Ovary (tissue), 3 donors: ENCODE measurements at regions not wholly inside any gene's neighbourhood (a gene's known extent, or its start where the extent isn't known, plus 50 kb on each side); places are given as distances from the start of the nearest gene placed in this dataset.

Source experiments
- EP300 ChIP-seq: sonication (generic); formaldehyde crosslinking; IDR thresholded peaks from one replicate; pipeline ENCODE4 v1.6.1; 2017; ENCODE audit warnings: antibody characterized with exemption
- POLR2A ChIP-seq: fragments of 450-650 bp; IDR thresholded peaks from one replicate; pipeline ENCODE4 v1.6.1; 2017; ENCODE audit warnings: antibody characterized with exemption, mild to moderate bottlenecking, moderate library complexity
- TF ChIP-seq, protein P1 (sequence below), 3 donors: fragments of 450-650 bp in 2 of 3; fragments of 200-600 bp in 1 of 3; IDR thresholded peaks; one replicate each; pipeline versions ENCODE4 v1.5.1 to v1.8.0; 2016 to 2022; ENCODE audit warnings: antibody characterized with exemption in 3 of 3, mild to moderate bottlenecking in 1 of 3
- donor health status: DM: no; HTN: no; CAD: no.

GRCh38 chr14:106841701-106842100 lies 1315.3 kb downstream of the TMEM121 start:
- TF ChIP-seq, protein P1, sequence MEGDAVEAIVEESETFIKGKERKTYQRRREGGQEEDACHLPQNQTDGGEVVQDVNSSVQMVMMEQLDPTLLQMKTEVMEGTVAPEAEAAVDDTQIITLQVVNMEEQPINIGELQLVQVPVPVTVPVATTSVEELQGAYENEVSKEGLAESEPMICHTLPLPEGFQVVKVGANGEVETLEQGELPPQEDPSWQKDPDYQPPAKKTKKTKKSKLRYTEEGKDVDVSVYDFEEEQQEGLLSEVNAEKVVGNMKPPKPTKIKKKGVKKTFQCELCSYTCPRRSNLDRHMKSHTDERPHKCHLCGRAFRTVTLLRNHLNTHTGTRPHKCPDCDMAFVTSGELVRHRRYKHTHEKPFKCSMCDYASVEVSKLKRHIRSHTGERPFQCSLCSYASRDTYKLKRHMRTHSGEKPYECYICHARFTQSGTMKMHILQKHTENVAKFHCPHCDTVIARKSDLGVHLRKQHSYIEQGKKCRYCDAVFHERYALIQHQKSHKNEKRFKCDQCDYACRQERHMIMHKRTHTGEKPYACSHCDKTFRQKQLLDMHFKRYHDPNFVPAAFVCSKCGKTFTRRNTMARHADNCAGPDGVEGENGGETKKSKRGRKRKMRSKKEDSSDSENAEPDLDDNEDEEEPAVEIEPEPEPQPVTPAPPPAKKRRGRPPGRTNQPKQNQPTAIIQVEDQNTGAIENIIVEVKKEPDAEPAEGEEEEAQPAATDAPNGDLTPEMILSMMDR (IDR thresholded peaks at IDR 0.05), result no peak
- TF ChIP-seq POLR2A (no peak), EP300 (no peak)
